Astrocyte of the hippocampus (primary cell): ENCODE measurements at regions not wholly inside any gene's neighbourhood (a gene's known extent, or its start where the extent isn't known, plus 50 kb on each side); places are given as distances from the start of the nearest gene placed in this dataset.

Experiments used
- DNase-seq: peaks from one replicate; pipeline ENCODE4 v3.0.0; 2011; ENCODE audit warnings: low read depth, low spot score

DNA sequence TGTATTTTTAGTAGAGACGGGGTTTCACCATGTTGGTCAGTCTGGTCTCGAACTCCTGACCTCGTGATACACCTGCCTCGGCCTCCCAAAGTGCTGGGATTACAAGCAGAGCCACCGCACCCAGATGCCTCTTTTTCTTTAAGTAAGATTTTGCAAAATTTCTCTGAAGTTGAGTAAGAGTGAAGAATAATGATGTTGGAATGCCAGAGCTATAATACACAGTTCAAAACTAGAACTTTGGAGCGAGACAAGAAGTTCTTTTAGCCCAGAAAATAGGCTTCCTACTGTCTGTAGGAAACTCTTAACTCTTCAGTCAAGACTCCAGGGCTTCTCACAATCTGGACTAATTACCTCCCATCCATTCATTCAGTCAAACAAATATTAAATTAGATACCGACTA lies 51.4 kb downstream of the MARCHF4 start:
- DNase-seq: no peak

- peak; percentile 71 for DNase-seq
These were observed 52.5 kb downstream of the MARCHF4 start for GRCh38 chr2:216319771-216320170.

DNA sequence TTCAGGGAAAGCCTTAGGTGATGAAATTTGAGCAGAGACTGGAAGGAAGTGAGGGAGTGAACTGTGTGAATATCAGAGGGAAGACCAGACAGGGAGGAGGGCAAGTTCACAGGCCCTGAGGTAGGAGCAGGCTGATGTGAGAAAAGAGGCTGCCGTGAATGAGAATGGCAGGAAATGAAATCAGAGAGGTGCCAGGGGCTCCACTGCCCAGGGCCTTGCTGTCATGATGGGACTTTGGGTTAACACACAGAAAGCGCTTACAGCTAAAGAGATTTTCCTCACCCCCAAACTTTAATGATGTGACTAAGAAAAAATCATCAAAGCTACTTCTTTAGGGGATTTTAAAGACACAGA lies 53.8 kb downstream of the MARCHF4 start:
- DNase-seq: no peak

DNA sequence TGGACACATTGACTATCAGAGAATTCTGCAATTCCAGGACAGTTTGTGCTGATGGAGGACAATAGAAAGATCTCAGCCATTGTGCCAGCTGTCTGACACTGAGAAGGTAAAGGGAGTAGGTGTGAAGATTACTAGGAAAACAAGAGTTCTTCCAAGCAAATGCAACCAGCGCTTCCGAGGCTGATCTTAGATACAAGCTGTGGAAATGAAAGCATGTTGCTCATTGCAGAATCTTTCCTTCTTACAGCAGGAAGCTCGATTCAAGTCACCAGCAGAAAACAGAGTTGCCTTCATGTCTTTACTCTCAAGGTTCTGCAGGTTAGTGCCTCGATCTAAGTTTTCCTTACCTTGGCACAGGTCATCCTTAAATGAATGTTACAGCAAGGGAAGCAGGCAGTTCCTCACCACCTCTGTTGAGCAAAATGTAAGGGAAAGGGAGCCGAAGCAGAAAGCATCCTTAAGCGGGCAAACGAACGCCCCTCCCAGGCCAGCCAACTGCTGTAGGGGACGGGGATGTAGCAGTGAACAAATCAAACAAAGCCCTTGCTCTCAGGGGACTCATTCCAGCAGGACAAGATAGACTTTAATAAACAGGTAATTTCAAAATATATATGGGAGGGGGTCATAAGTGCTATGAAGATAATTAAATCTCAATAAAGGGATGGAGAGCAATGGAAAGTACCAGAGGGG lies 54.3 kb downstream of the MARCHF4 start:
- no peak for DNase-seq

DNA sequence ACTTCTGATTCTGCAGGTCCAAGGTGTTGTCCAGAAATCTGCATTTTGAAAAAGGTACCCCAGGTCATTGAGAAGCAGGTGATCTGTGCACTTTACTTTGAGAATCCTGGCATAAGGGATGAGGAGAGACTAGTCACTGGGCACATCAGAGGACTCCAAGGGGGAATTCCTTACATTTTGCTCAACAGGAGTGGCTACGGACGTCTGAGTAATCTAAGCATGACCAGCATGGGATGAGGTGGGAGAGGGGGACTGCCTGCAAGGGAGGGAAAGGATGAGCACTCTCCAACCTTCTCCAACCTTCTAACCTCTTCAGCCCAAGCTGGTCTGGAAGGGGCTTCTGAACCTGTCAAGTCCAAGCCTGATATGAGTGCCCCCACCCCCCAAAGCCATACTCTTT lies 55.5 kb downstream of the MARCHF4 start:
- peak; percentile 76 for DNase-seq

- peak; percentile 83 for DNase-seq
These were observed 56.3 kb downstream of the MARCHF4 start for GRCh38 chr2:216315802-216316603.

DNA sequence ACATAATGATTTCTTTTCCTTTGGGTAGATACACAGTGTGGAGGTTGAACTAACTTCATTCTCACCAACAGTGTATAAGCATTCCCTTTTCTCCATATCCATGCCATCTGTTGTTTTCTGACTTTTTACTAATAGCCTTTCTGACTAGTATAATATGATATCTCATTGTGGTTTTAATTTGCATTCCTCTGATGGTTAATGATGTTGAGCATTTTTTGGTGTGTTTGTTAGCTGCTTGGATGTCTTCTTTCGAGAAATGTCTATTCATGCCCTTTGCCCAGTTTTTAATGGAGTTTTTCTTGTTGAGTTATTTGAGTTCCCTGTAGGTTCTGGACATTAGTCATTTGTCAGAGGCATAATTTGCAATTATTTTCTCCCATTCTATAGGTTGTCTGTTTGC lies 59.8 kb downstream of the MARCHF4 start:
- no peak for DNase-seq

- DNase-seq: peak; percentile 29
These were observed 63.7 kb downstream of the MARCHF4 start for GRCh38 chr2:216308576-216308975.

GRCh38 chr2:216307496-216307895 lies 64.8 kb downstream of the MARCHF4 start:
- DNase-seq: no peak

DNA sequence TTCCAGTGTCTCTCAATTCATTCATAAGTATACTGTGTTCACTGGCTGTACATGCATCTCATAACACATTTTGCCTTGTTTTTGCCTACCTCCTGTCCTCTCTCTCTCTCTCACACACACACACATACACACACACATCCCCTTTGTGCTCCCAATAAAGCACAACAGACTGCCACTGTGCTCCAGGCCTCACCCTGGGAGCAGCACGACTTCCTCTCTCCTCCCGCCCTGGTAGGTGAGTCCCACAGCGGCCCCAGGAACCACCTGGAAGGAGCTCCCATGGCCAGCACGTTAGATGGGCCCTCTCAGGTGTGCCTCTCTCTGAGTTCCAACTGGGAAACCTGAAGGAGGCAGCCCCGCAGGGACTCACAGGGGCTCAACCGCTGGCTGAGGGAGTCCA lies 65.4 kb downstream of the MARCHF4 start:
- DNase-seq: no peak

DNA sequence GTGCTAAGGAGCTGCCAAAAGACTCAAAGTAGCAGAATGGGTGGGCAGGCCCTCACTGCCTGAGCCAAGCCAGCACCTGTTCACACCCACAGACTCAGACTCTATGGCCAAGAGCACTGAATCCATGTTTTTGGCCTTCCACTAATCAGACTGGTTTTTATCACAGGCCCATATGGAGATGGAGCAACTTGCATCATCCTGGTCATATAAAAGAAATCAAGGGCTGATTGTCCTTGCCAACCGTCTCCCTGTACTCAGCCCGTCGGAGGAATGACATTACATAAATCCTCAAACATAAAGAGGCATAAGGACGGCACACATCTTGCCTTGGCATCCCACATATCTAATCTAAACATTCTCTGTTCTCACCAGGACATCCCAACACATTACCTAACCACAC lies 66.7 kb downstream of the MARCHF4 start:
- no peak for DNase-seq

DNA sequence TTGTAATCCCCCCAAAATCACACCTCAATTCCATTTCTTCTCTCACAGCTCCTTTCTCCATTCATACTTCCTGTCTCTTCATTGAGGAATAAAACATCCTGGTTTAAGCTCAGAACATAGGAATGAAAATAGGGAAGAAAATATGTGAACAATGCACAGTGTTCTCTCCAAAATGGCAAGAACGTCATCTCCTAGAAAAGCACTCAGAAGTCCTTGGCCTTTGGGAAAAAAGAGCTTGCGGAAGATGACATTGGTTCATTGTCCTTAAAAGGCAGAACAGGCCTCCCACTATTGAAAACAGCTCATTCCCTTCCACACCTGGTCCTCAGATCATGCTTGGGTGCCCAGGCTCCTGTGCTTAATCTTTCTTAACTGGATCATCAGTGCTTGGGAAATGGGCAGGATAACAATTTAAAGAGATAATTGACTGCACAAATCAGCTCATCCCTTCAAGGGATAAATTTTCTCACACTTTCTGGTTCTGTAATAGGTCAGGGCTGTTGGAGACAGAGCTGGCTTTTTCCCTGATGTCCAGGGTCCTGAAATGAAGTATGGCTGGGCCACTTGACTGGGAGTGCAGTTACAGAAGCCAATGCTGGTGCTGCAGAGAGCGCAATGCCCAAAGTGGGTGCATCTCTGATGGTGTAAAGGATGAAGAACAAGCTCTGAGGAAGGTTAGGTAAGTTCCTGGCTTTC lies 69.2 kb downstream of the MARCHF4 start:
- DNase-seq: peak; percentile 72

DNA sequence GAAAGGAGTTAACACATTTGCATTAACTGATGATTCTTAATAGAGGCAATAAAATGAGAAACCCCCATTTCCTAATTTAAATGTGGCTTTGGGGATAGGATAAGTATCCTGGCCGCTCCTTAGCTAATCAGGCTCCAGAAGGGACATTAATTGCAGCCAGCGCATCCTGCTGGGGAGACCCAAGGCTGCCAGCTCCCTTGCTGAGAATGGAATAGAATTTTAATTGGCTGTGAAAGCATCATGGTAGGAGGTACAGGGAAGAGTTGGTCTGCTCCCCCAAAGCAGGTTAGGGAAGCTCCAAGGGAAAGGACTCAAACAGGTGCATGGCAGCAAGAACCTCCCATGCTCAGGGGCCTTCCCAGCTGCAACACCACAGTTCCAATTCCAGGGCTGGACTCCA lies 71.4 kb downstream of the MARCHF4 start:
- DNase-seq: no peak

DNA sequence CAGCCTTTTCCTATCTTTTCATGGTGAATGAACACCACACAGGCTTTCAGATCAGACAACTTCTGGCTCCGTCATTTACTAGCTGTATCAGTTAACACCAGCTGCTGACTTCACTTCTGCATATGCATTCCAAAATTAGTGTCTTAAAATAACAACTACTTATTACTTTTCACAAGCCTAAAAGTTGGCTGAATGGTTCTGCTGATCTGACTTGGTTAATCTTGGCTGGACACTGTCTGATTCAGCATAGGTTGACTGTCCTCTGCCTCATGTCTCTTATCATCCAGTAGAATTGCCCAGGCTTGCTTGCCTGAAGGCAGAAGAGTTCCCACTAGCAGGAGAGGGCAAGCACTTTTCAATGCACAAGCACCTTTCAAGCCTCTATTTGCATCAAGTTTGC lies 72.7 kb downstream of the MARCHF4 start:
- DNase-seq: no peak

DNA sequence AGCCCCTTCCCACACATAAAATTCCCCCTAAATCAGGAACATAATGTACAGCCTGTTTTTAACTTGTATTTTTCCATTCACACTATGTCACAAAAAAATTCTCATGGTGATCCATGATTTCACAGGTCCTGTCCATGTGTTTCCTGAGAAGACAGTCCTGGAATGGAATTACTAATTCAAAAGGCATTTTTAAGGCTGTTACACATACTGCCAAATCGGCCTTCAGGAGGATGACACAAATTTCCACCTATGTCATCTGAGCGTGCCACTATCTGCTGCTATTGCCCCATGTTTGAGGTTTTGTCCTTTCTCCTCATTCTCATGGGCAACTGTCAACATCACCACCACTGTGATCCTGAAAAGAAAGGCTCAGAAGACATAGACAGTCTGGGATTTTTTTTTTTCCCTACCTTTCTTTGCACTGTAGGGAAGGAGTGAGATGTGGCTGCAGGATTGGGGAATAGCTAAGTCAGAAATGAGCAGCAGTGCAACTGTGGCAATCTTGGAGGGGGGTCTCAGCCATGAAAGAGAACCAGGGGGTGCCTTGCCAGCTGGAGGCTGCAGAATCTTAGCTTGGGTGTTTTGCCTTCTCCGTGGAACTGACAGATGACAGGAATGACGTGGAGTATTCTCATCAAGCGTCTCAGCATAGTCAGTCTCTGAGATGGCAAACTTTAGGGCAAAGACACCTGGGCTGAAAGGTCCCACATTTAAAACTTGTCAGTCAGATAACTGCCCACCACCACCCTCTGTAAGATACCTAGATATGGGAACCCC lies 73.4 kb downstream of the MARCHF4 start:
- peak; percentile 43 for DNase-seq

GRCh38 chr2:216296856-216297255 lies 75.4 kb downstream of the MARCHF4 start:
- DNase-seq: no peak

DNA sequence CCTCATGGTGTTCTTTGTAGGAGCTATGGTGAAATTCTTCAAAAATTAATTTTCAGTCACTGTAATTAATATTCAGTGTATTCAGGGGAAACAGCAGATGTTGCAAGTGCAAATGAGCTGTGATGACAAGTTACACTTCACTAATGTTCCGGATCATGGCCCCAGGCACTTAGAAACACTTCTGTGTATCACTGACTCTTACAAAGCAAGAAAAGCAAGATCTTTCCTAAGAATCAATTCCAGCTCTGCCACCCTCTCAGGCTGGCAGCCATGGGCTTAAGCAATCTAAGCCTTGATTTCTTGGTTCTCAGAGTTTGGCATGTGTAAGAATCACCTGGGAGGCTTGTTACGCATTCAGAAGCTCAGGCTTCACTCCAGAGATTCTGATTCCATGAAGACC lies 78.0 kb downstream of the MARCHF4 start:
- no peak for DNase-seq

DNA sequence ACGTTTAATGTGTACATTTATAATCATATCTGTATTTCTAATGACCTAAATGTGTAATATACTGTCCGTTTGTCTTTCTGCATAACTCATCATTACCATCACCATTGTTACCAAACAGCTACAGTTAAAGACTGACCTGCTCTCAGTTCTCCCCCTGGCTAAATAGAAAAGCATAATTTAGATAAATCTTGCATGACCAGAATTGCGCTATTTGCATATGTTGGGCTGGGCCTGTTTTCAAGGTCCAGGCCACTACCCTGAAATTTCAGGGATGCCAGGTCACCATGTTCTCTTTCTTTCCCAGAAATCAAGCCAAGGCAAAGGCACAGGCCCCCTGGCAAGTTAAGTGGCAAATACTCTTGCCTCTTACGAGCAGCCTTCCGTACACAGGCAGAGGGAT lies 78.4 kb downstream of the MARCHF4 start:
- no peak for DNase-seq

DNA sequence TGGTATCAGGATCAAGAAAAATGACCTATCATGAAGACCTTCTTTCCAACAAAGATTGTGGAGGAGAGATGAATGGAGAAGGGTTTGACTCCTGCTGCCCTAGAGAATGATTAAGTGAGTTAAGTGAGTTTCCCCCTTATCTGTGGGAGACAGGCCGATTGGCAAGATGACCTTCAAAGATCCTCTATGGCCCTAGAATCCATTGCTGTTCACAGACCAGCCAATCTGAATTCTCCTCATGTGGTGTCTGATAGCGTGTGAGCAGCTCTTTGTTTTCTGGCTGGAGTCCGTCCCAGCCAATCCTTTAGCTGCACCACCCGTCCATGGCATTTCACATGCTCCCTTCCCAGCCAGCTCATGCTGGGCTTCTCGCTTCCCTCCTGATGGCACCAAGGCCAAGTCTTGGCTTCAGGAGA lies 79.4 kb downstream of the MARCHF4 start:
- peak; percentile 72 for DNase-seq

- DNase-seq: no peak
These were observed 79.8 kb downstream of the MARCHF4 start for GRCh38 chr2:216292475-216292874.

DNA sequence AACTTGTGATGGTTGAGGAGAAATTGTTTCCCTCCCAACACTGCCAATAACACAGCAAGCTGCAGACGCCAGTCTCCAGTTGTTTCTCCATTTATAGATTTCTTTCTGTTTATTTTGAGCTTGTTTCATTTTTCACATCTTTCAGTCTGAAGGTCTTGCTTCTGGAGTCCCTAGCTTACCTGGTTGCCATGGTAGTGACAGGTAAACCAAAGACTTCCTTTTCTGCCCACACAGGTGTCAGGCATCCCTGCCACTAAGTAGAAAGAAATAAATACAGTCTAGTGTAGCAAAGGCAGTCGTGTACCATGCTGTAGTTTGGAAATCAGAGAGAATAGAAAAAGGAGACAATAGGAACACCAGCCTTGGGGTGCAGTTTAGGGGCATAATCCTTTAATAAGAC lies 82.8 kb downstream of the MARCHF4 start:
- no peak for DNase-seq

GRCh38 chr2:216287251-216287650 lies 85.0 kb downstream of the MARCHF4 start:
- no peak for DNase-seq
